GM18868 (cell line): ENCODE measurements at regions not wholly inside any gene's neighbourhood (a gene's known extent, or its start where the extent isn't known, plus 50 kb on each side); places are given as distances from the start of the nearest gene placed in this dataset.

Source experiments
- ATAC-seq: cut with Tn5 transposase; IDR thresholded peaks from one replicate; pipeline ENCODE4 v1.9.1; 2021; ENCODE audit warnings: mild to moderate bottlenecking, moderate library complexity; ENCODE audit not compliant: unreplicated experiment

- no peak for ATAC-seq
Measured at GRCh38 chr9:118990949-118991348, 378.3 kb downstream of the BRINP1 start.

- ATAC-seq: no peak
Measured at GRCh38 chr9:118991366-118992285, 377.6 kb downstream of the BRINP1 start.

GRCh38 chr9:118992813-118993794 lies 376.1 kb downstream of the BRINP1 start:
- no peak for ATAC-seq

- ATAC-seq: no peak
Measured at GRCh38 chr9:118993965-118994364, 375.3 kb downstream of the BRINP1 start.

GRCh38 chr9:119002491-119002890 lies 366.7 kb downstream of the BRINP1 start:
- no peak for ATAC-seq

GRCh38 chr9:119003201-119003611 lies 366.0 kb downstream of the BRINP1 start:
- ATAC-seq: no peak

- no peak for ATAC-seq
Measured at GRCh38 chr9:119003882-119004617, 365.2 kb downstream of the BRINP1 start.

- ATAC-seq: no peak
Measured at GRCh38 chr9:119004618-119004990, 364.6 kb downstream of the BRINP1 start.

- ATAC-seq: no peak
Measured at GRCh38 chr9:119005162-119005561, 364.1 kb downstream of the BRINP1 start.

- ATAC-seq: no peak
Measured at GRCh38 chr9:119009249-119009648, 360.0 kb downstream of the BRINP1 start.

- no peak for ATAC-seq
Measured at GRCh38 chr9:119020284-119020683, 349.0 kb downstream of the BRINP1 start.

GRCh38 chr9:119020730-119021333 lies 348.4 kb downstream of the BRINP1 start:
- no peak for ATAC-seq

- no peak for ATAC-seq
Measured at GRCh38 chr9:119026120-119026519, 343.1 kb downstream of the BRINP1 start.

- ATAC-seq: no peak
Measured at GRCh38 chr9:119027901-119028699, 341.1 kb downstream of the BRINP1 start.

- no peak for ATAC-seq
Measured at GRCh38 chr9:119029886-119030285, 339.3 kb downstream of the BRINP1 start.

GRCh38 chr9:119033596-119033995 lies 335.6 kb downstream of the BRINP1 start:
- ATAC-seq: no peak

GRCh38 chr9:119036969-119037368 lies 332.3 kb downstream of the BRINP1 start:
- no peak for ATAC-seq

- no peak for ATAC-seq
Measured at GRCh38 chr9:119043996-119044395, 325.2 kb downstream of the BRINP1 start.

- ATAC-seq: no peak
Measured at GRCh38 chr9:119044806-119045205, 324.4 kb downstream of the BRINP1 start.
